ENCODE measurements at regions not wholly inside any gene's neighbourhood (a gene's known extent, or its start where the extent isn't known, plus 50 kb on each side); places are given as distances from the start of the nearest gene placed in this dataset.

DNA sequence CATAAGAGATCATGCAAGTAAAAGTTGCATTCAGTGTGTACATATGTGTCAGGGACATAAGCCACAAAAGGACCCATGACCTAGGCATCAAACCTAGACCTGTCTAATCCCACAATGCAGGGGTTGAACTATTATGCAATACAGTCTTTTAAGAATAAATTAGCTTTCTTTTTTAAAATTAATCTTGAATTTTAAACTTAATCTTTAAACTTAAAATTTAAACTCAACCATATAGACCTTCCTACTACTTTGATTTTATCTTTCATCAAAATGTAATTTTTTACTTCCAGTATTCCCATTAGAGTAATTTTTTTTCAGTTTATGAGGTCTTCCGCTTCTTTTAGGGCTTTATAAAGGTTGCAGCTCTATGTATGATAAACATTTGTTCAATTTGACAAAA is 702.9 kb downstream of the SUCLG1 start:
- H3K27me3 Mint-ChIP-seq (ENCODE audit: low read depth in 3 of 3), result peaks cover 0 to 2% (median 0%) of the 10 kb centered on the region in 3 donors
- H3K4me3 Mint-ChIP-seq, result no peak overlapping the region
- no peak for DNase-seq
- no peaks in the 10 kb centered on the region for H3K4me1 Mint-ChIP-seq
- H3K9me3 Mint-ChIP-seq, result peaks cover 0 to 29% (median 26%) of the 10 kb centered on the region in 6 donors
- H3K27ac Mint-ChIP-seq, result no peak overlapping the region
- peaks cover 0 to 3% (median 0%) of the 10 kb centered on the region in 3 donors for H3K36me3 Mint-ChIP-seq

DNA sequence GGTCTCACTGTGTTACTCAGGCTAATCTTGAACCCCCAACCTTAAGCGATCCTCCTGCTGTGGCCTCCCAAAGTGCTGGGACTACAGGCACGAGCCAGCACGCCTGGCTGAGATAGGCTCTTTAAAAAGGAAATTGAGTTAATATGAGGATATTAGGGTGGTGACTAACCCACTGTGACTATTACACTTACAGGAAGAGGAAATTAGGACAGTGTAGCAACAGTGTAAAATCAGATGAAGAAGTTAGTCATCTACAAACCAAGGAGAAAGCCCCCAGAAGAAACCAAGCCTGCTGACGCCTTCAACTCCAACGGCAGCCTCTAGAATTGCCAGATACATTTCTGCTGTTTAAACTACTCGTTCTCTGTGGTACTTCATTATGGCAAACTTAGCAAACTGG is 711.9 kb downstream of the SUCLG1 start:
- Mint-ChIP-seq H3K27ac (no peak overlapping the region), H3K36me3 (no peaks in the 10 kb centered on the region), H3K4me1 (no peaks in the 10 kb centered on the region), H3K9me3 (peaks cover 2 to 30% (median 9%) of the 10 kb centered on the region in 6 donors), H3K27me3 (ENCODE audit: low read depth in 3 of 3) (peaks cover 0 to 3% (median 0%) of the 10 kb centered on the region in 3 donors), H3K4me3 (no peak overlapping the region)
- no peak for DNase-seq

DNA sequence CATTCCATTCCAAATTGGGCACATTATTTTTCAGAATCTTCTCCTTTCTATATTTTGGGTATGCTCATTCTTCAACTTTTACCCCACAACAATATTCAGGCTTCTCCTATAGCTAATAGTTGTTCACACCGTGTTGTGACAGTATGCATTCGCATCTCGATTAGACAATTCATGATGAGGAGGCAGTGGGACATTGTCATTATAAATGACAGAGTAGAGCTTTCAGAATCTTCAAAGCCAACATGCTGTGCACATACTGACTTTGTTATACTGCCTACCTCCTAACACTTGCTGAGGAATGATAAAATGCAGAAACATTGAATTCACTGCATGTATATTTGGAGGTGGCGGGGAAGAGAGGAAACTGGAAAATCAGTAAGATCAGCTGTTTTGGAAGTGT is 714.2 kb downstream of the SUCLG1 start:
- Mint-ChIP-seq H3K9me3 (peaks cover 5 to 33% (median 16%) of the 10 kb centered on the region in 6 donors), H3K27ac (no peak overlapping the region), H3K27me3 (ENCODE audit: low read depth in 3 of 3) (peaks cover 0 to 3% (median 0%) of the 10 kb centered on the region in 3 donors), H3K36me3 (peaks cover 0 to 3% (median 0%) of the 10 kb centered on the region in 3 donors), H3K4me1 (no peaks in the 10 kb centered on the region), H3K4me3 (no peak overlapping the region)
- no peak for DNase-seq

DNA sequence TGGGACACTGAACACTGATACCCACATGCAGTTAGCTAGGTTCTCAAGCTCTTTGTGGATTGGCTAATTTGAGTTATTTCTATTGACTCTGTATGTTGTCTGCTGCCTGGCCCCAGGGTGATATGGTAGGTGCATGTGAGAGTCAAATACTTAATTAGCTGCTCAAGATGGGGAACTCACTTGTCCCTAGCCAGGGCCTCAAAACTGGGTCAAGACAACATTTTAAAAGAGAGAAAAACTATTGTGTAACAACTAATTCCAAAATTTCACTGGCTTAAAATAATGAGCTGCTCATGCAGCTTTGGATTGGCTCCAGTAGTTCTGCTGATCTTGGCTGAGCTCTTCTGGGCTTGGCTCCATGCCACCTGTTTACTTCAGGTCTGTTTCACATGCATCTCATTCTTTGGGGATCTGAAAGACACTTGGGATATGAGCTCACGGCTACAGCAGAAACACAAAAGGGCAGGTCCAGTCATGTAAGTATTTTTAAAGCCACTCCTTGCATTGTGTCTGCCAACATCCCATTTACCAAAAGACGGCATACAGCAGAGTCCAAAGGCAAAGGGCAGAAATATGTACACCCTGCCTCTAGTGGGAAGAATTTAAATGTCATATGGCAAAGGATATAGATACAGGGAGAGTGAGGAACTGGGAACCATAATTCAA is 716.8 kb downstream of the SUCLG1 start:
- no peak for DNase-seq
- H3K27ac Mint-ChIP-seq, result no peak overlapping the region

DNA sequence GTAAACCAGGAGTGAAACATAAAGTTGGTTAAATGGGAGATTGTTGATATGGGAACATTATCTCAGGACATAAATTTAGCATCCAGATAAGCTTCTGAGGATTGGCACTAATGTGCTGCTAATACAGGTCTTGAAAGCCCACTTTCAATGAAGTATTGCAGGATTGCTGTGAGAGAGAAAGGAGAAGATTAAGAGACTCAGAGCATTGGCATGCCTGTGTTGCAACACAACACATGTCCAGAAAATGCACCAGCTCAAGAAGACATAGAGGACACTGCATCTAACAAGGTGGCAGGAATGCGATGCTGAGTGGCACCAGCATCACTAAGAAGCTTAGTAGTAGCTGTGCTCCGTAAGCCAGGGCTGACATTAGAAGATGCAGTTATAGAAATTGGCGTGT is 728.9 kb downstream of the SUCLG1 start:
- H3K9me3 Mint-ChIP-seq, result peaks cover 3 to 38% (median 13%) of the 10 kb centered on the region in 6 donors
- H3K27me3 Mint-ChIP-seq (ENCODE audit: low read depth in 3 of 3), result peaks cover 0 to 4% (median 0%) of the 10 kb centered on the region in 3 donors
- no peaks in the 10 kb centered on the region for H3K36me3 Mint-ChIP-seq
- no peak overlapping the region for H3K27ac Mint-ChIP-seq
- no peak for DNase-seq
- H3K4me3 Mint-ChIP-seq, result no peak overlapping the region
- no peaks in the 10 kb centered on the region for H3K4me1 Mint-ChIP-seq

More for the DNA sequence above, 716.8 kb downstream of the SUCLG1 start:
- Mint-ChIP-seq H3K4me3 (no peak overlapping the region), H3K4me1 (no peaks in the 10 kb centered on the region), H3K27me3 (ENCODE audit: low read depth in 3 of 3) (peaks cover 0 to 3% (median 0%) of the 10 kb centered on the region in 3 donors), H3K36me3 (peaks cover 0 to 3% (median 0%) of the 10 kb centered on the region in 3 donors), H3K9me3 (peaks cover 12 to 30% (median 14%) of the 10 kb centered on the region in 6 donors)

- Mint-ChIP-seq H3K4me1 (no peaks in the 10 kb centered on the region), H3K4me3 (no peak overlapping the region), H3K27me3 (ENCODE audit: low read depth in 3 of 3) (peaks cover 0 to 1% (median 0%) of the 10 kb centered on the region in 3 donors), H3K9me3 (peaks cover 3 to 26% (median 14%) of the 10 kb centered on the region in 6 donors), H3K36me3 (no peaks in the 10 kb centered on the region), H3K27ac (no peak overlapping the region)
- DNase-seq, result no peak
These were observed 733.3 kb downstream of the SUCLG1 start for GRCh38 chr2:83725735-83726134.

DNA sequence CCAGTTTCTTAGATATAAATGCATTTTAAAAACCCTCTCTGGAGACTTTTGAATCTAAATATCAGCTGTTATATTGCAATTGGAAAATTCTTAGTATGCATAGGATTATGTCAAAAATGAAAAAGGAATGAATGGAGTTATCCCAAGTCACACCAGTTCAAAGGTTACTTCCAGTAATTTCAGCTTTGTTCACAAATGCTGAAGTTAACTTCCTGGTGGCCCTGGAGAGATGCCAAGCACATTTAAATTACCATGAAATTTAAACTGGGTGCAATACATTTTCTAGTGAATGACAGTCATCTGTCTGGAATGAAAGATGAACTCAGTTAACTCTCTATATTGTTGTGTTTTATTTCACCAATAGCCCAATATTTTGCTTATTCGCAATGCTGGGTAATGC is 753.9 kb downstream of the SUCLG1 start:
- peaks cover 0 to 18% (median 5%) of the 10 kb centered on the region in 6 donors for H3K9me3 Mint-ChIP-seq
- no peaks in the 10 kb centered on the region for H3K27me3 Mint-ChIP-seq (ENCODE audit: low read depth in 3 of 3)
- H3K36me3 Mint-ChIP-seq, result no peaks in the 10 kb centered on the region
- H3K27ac Mint-ChIP-seq, result no peak overlapping the region
- no peaks in the 10 kb centered on the region for H3K4me1 Mint-ChIP-seq
- no peak overlapping the region for H3K4me3 Mint-ChIP-seq
- no peak for DNase-seq

DNA sequence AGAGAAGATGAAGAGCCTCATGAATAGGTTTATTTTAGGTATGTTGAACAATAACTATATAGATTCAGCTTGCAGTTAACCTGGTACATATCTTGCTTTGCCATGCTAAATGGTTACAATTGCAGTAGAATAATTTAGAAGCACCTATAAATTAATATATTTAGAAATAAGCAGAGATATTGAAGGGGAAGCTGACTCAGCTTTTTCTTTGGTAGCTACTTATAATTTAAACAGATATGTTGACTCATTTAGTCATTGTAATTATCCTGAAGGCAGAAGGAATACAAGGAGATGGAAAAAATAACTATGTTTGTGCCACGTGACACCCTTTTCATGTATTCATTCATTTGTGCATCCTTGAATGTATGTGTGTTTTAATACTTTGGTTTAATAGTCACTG is 755.5 kb downstream of the SUCLG1 start:
- Mint-ChIP-seq H3K27ac (no peak overlapping the region), H3K4me1 (no peaks in the 10 kb centered on the region), H3K36me3 (no peaks in the 10 kb centered on the region), H3K4me3 (no peak overlapping the region), H3K9me3 (peaks cover 0 to 16% (median 5%) of the 10 kb centered on the region in 6 donors), H3K27me3 (ENCODE audit: low read depth in 3 of 3) (no peaks in the 10 kb centered on the region)
- no peak for DNase-seq

- Mint-ChIP-seq H3K9me3 (peaks cover 2 to 30% (median 11%) of the 10 kb centered on the region in 6 donors), H3K27ac (no peak overlapping the region), H3K4me1 (no peaks in the 10 kb centered on the region), H3K27me3 (ENCODE audit: low read depth in 3 of 3) (peaks cover 0 to 5% (median 2%) of the 10 kb centered on the region in 3 donors), H3K36me3 (no peaks in the 10 kb centered on the region), H3K4me3 (no peak overlapping the region)
- DNase-seq, result no peak
These were observed 762.2 kb downstream of the SUCLG1 start for GRCh38 chr2:83696838-83697237.

- DNase-seq, result no peak
- no peaks in the 10 kb centered on the region for H3K4me1 Mint-ChIP-seq
- no peak overlapping the region for H3K4me3 Mint-ChIP-seq
- no peak overlapping the region for H3K27ac Mint-ChIP-seq
- peaks cover 0 to 5% (median 2%) of the 10 kb centered on the region in 3 donors for H3K27me3 Mint-ChIP-seq (ENCODE audit: low read depth in 3 of 3)
- no peaks in the 10 kb centered on the region for H3K36me3 Mint-ChIP-seq
- H3K9me3 Mint-ChIP-seq, result peaks cover 2 to 39% (median 13%) of the 10 kb centered on the region in 6 donors
These were observed 763.5 kb downstream of the SUCLG1 start for GRCh38 chr2:83695530-83695929.

DNA sequence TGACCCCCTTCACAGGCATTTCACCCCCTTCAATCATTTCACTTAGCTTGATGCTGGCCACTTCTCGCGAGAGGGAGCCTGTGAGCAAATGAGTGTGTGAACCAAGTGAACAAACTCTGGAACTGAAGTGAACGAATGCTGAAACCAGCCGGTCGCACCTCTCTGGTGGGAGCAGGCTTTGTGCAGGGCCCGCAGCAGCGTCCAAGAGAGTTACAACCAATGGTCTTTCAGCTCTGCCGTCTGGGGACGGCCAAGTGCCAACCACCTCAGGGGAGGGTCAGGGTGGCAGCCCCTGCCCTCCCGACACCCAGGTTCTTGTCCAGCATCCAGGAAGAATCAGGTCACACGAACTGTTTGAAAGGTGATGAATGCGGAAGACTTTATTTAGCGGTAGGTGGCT is 764.0 kb downstream of the SUCLG1 start:
- DNase-seq, result no peak
- no peak overlapping the region for H3K27ac Mint-ChIP-seq
- peaks cover 2 to 39% (median 13%) of the 10 kb centered on the region in 6 donors for H3K9me3 Mint-ChIP-seq
- H3K36me3 Mint-ChIP-seq, result no peaks in the 10 kb centered on the region
- peaks cover 0 to 5% (median 2%) of the 10 kb centered on the region in 3 donors for H3K27me3 Mint-ChIP-seq (ENCODE audit: low read depth in 3 of 3)
- no peak overlapping the region for H3K4me3 Mint-ChIP-seq
- no peaks in the 10 kb centered on the region for H3K4me1 Mint-ChIP-seq

GRCh38 chr2:83689402-83689801 is 769.7 kb downstream of the SUCLG1 start:
- H3K4me1 Mint-ChIP-seq, result no peaks in the 10 kb centered on the region
- no peak overlapping the region for H3K4me3 Mint-ChIP-seq
- no peak overlapping the region for H3K27ac Mint-ChIP-seq
- peaks cover 0 to 3% (median 0%) of the 10 kb centered on the region in 3 donors for H3K27me3 Mint-ChIP-seq (ENCODE audit: low read depth in 3 of 3)
- H3K36me3 Mint-ChIP-seq, result no peaks in the 10 kb centered on the region
- DNase-seq, result no peak
- peaks cover 2 to 22% (median 10%) of the 10 kb centered on the region in 6 donors for H3K9me3 Mint-ChIP-seq

DNA sequence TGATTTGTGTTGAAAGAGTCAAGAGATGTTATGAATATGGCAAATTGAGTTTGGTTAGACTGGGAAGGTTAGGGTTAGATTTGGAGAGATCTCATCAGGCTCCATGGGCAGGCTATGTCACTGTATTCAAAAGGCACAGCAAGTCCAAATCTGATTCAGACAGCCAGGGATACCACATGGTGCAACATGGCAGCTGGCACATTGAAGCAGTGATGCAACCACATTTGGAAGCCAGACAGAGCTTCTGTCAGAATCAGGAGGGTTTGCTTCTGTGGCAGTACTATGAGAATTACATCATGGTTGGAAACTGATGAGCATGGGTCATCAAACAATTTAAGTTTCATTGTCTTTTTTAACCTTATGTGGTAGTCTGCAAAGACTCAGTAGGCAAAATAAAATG is 772.2 kb downstream of the SUCLG1 start:
- H3K27ac Mint-ChIP-seq, result no peak overlapping the region
- no peaks in the 10 kb centered on the region for H3K27me3 Mint-ChIP-seq (ENCODE audit: low read depth in 3 of 3)
- H3K4me3 Mint-ChIP-seq, result no peak overlapping the region
- no peaks in the 10 kb centered on the region for H3K4me1 Mint-ChIP-seq
- peaks cover 2 to 14% (median 6%) of the 10 kb centered on the region in 6 donors for H3K9me3 Mint-ChIP-seq
- no peak for DNase-seq
- H3K36me3 Mint-ChIP-seq, result no peaks in the 10 kb centered on the region

DNA sequence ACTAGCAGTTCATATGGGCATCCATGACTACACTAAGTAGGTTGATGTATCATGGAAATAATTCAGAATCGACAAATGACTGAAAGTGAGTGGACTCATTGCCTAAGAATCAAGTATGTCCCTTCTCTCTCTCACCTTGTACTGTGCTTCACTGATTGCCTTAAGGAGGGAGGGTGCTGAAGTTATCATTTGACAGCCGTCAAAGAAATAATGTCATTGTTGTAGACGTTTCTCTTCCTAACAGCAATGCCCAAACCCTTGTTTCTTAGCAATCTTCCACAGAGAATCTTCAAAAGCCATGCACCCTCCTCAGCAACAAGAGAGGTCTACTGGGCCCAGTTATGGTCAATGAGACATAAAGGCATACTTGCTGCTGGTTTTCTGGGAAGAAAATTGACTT is 785.0 kb downstream of the SUCLG1 start:
- Mint-ChIP-seq H3K9me3 (peaks cover 3 to 44% (median 25%) of the 10 kb centered on the region in 6 donors), H3K36me3 (peaks cover 0 to 8% (median 0%) of the 10 kb centered on the region in 3 donors), H3K4me1 (no peaks in the 10 kb centered on the region), H3K27me3 (ENCODE audit: low read depth in 3 of 3) (peaks cover 0 to 1% (median 0%) of the 10 kb centered on the region in 3 donors), H3K4me3 (no peak overlapping the region), H3K27ac (no peak overlapping the region)
- no peak for DNase-seq

DNA sequence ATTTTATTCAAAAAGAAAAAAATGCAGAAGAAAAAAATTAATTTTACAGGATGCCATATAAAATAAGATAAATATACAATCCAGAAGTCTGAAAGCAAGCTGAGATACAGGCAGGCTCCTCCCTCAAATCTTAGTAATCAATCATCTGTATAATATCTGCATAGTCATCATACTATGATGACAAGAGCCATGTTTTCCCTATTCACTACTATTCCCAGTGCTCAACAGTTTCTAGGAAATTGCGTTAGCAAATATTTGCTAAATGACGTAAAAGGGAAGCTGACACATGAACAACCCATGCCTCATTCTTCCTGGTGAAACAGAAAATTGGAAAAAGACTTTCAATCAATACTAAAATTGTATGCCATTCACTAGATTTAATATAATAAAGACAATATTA is 793.2 kb downstream of the SUCLG1 start:
- no peaks in the 10 kb centered on the region for H3K4me1 Mint-ChIP-seq
- no peak overlapping the region for H3K27ac Mint-ChIP-seq
- DNase-seq, result no peak
- H3K4me3 Mint-ChIP-seq, result no peak overlapping the region
- no peaks in the 10 kb centered on the region for H3K36me3 Mint-ChIP-seq
- H3K9me3 Mint-ChIP-seq, result peaks cover 0 to 9% (median 5%) of the 10 kb centered on the region in 6 donors
- peaks cover 0 to 1% (median 0%) of the 10 kb centered on the region in 3 donors for H3K27me3 Mint-ChIP-seq (ENCODE audit: low read depth in 3 of 3)
